Adrenal gland (tissue), 5 donors: ENCODE measurements at regions not wholly inside any gene's neighbourhood (a gene's known extent, or its start where the extent isn't known, plus 50 kb on each side); places are given as distances from the start of the nearest gene placed in this dataset.

Source experiments
- POLR2A ChIP-seq, 2 donors: fragments of 450-650 bp; IDR thresholded peaks; one replicate each; pipeline ENCODE4 v1.6.1; 2017; ENCODE audit warnings: antibody characterized with exemption in 2 of 2, mild to moderate bottlenecking in 2 of 2, moderate library complexity in 1 of 2
- TF ChIP-seq, protein P1 (sequence below), 6 experiments: fragments of 450-650 bp in 4 of 6; fragments of 200-600 bp in 2 of 6; sonication (generic) in 1 of 6; IDR thresholded peaks; 1 replicate in 5 of 6; 2 replicates in 1 of 6; pipeline versions ENCODE4 v1.5.1 to v1.8.0; 2016 to 2021; ENCODE audit warnings: antibody characterized with exemption in 6 of 6, mild to moderate bottlenecking in 2 of 6, moderate library complexity in 1 of 6
- donor health status: DM: no; HTN: no; CAD: no.

DNA sequence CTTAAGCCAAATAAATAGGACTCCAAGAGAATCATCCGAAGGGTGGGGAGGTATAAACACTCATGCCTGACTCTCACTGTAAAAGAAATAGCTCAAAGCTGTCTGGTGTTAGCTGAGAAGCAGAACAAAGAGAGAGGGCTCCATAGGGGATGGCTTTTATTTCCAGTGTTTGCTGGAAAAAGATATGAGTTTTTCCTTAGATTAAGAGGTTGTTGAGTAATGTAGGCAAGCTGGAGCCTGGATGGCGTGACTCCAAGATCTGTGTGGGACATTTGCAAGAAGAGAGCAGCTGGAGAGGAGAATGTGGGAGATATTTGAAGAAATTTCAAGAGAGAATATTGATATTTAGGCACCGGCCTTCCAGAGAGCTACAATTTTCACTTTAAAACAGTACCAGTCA is 793.7 kb upstream of the RGMB start:
- TF ChIP-seq, protein P1, sequence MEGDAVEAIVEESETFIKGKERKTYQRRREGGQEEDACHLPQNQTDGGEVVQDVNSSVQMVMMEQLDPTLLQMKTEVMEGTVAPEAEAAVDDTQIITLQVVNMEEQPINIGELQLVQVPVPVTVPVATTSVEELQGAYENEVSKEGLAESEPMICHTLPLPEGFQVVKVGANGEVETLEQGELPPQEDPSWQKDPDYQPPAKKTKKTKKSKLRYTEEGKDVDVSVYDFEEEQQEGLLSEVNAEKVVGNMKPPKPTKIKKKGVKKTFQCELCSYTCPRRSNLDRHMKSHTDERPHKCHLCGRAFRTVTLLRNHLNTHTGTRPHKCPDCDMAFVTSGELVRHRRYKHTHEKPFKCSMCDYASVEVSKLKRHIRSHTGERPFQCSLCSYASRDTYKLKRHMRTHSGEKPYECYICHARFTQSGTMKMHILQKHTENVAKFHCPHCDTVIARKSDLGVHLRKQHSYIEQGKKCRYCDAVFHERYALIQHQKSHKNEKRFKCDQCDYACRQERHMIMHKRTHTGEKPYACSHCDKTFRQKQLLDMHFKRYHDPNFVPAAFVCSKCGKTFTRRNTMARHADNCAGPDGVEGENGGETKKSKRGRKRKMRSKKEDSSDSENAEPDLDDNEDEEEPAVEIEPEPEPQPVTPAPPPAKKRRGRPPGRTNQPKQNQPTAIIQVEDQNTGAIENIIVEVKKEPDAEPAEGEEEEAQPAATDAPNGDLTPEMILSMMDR (IDR thresholded peaks at IDR 0.05), result no peak
- TF ChIP-seq POLR2A (IDR thresholded peaks at IDR 0.05), result no peak
